GM23248 (cell line): ENCODE measurements at regions not wholly inside any gene's neighbourhood (a gene's known extent, or its start where the extent isn't known, plus 50 kb on each side); places are given as distances from the start of the nearest gene placed in this dataset.

ENCODE experiments used
- EZH2 ChIP-seq: fragments of 200-600 bp; sonication (generic); IDR thresholded peaks from 2 replicates; pipeline ENCODE4 v1.6.1; 2018; ENCODE audit warnings: antibody characterized with exemption, mild to moderate bottlenecking; ENCODE audit not compliant: insufficient read depth, poor library complexity, severe bottlenecking
- EZH2phosphoT487 ChIP-seq: fragments of 200-600 bp; sonication (generic); IDR thresholded peaks from 2 replicates; pipeline ENCODE4 v1.6.1; 2018; ENCODE audit warnings: antibody characterized with exemption, moderate library complexity, mild to moderate bottlenecking, low read depth; ENCODE audit not compliant: insufficient read depth

- TF ChIP-seq EZH2 (no peak), EZH2phosphoT487 (no peak)
These were observed 1082.0 kb downstream of the RAPGEF2 start for GRCh38 chr4:160184884-160185283.
